OCI-LY3 (cell line): ENCODE measurements at regions not wholly inside any gene's neighbourhood (a gene's known extent, or its start where the extent isn't known, plus 50 kb on each side); places are given as distances from the start of the nearest gene placed in this dataset.

Experiments
- CTCF ChIP-seq: fragments of 200-600, 300-600 bp; sonication (generic); IDR thresholded peaks from 2 replicates; pipeline ENCODE4 v1.5.1; 2014; ENCODE audit warnings: antibody characterized with exemption, low read length, low read depth
- EZH2phosphoT487 ChIP-seq: fragments of 200-600 bp; shearing (Covaris generic); IDR thresholded peaks from 2 replicates; pipeline ENCODE4 v1.6.1; 2018; ENCODE audit warnings: antibody characterized with exemption, mixed run types, low read depth

DNA sequence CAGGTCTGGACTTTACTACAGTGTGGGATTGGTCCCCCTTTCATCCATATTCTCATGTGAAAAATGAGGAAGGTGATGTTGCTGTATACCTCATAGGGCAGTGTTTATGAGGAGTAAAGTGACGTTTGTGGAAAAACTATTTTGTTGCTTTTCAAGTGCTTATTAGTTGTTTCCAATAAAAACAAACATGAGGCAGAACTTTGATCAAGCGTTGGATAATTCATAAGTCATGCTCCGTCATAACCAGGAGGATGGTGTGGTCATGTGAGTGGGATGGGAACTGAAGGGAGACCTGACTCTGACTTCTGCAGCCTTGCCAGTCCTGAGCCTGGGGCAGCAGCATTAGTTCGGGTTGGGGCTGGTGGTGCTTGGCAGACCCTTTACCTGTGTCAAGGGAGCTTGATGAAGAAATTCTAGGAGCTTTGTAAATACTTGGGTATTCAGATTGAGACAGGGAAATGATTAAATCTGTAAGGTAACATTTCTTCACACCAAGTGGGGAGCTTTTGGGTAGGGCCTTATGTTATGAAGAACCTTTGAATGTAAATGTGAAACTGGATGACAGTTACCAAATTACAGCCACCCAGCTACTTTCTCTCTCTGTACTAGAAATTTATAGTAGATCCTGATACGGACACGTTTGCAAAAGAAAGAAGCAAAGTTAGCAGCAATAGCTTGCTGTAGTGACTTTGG, 462.4 kb upstream of the RGS6 start:
- TF ChIP-seq CTCF (no peak), EZH2phosphoT487 (no peak)
